Neural progenitor cell (in vitro differentiated cells): ENCODE measurements at regions not wholly inside any gene's neighbourhood (a gene's known extent, or its start where the extent isn't known, plus 50 kb on each side); places are given as distances from the start of the nearest gene placed in this dataset.

ENCODE experiments used
- CTCF ChIP-seq: fragments of 200-600 bp; sonication (generic); IDR thresholded peaks from 2 replicates; pipeline ENCODE4 v1.5.1; 2017; ENCODE audit warnings: antibody characterized with exemption, mild to moderate bottlenecking
- EZH2 ChIP-seq: fragments of 200-600 bp; sonication (generic); IDR thresholded peaks from 2 replicates; pipeline ENCODE4 v1.6.1; 2017; ENCODE audit warnings: antibody characterized with exemption, mild to moderate bottlenecking, moderate library complexity
- EZH2phosphoT487 ChIP-seq: fragments of 200-600 bp; sonication (generic); IDR thresholded peaks from 2 replicates; pipeline ENCODE4 v1.6.1; 2017; ENCODE audit warnings: antibody characterized with exemption

DNA sequence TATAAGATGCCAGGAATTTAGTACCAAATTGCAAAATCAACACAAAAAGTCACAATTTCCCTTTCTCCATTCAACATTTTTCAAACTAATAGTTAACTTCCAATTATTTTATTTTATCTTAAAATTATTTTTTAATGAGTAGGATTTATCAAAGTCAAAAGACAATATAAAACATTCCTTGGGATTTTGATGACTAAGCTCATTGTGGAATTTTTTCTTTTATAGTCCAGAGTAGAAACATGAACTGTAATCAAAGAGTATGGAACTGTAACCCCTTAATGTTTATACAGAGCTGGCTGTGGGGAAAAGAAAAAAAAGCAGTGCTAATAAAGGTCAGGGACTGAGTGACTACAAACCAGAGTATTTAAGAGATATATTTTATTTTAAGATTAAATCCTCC, 368.6 kb upstream of the CPXCR1 start:
- TF ChIP-seq CTCF (no peak), EZH2 (no peak), EZH2phosphoT487 (no peak)
